Activated CD4-positive, alpha-beta T cell treated with anti-CD3 and anti-CD28 coated beads, Interleukin-2, Interleukin-6, amounts not matched to agents 100 ng/mL and 50 ng/mL, durations not matched to agents 16 hours and 8 hours (primary cell): ENCODE measurements at regions not wholly inside any gene's neighbourhood (a gene's known extent, or its start where the extent isn't known, plus 50 kb on each side); places are given as distances from the start of the nearest gene placed in this dataset.
A peak's percentile ranks its signal among the peaks of the same experiment; 100 is the strongest.
"Not testable (repeated sequence)": the region's sequence is repeated elsewhere in the genome, so short reads cannot be mapped to it uniquely, and the experiment has no call there.

Experiments used
- DNase-seq: peaks from one replicate; pipeline ENCODE4 v3.0.0-alpha.2; 2020

DNA sequence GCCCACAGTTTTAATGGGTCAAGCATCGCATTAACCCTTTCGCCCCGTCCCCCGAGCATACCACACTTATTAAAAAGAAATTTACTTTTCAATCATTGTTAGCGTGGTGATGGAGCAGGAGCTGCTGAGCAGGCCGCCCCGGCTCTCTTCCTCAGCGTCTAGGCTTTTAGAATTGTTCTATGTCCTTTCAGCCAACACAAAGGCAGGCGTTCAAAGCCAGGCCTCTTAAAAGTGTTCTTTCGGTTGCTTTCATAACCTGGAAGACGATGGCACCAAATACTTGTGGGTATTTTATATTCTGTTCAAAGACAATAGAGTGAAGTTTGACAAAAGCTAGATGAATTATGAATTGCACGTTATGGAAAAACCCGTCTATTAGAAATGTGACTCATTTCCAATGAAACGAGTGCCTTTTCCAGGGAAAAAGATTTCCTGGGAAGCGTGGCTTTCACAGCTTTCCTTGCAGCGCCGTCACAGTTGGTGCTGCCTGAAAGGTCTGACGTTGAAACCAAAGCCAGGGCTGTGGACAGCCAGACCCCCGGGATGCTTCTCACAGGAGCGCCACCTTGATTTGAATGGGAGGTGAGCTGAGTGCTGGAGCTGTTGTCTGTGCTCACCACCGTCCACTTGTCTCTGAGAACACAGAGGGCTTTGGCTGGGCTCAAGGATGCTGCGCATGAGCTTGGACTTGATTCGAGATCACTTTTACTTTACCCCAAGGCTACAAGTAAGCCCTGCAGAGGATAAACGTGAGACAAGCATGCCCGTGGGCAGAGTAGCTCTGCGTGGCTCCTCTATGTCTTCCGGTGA, 78.8 kb downstream of the SOX1 start:
- DNase-seq: no peak

DNA sequence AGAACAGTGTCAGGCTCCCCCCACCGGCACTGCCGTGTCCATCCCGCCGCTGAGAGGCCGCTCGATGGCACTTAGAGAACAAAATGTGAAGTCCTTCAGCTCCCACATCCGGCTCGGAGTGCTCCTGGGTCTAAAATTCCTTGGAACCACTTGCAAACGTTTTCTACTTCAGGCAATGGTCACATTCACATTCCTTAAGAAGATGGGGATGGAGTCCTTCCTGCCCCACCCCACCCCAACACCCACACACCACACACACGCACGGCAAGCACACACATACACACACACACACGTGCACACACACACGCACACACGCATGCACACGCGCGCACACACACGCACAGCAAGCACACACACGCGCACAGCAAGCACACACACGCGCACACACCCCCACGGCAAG, 83.4 kb downstream of the SOX1 start:
- no peak for DNase-seq

DNA sequence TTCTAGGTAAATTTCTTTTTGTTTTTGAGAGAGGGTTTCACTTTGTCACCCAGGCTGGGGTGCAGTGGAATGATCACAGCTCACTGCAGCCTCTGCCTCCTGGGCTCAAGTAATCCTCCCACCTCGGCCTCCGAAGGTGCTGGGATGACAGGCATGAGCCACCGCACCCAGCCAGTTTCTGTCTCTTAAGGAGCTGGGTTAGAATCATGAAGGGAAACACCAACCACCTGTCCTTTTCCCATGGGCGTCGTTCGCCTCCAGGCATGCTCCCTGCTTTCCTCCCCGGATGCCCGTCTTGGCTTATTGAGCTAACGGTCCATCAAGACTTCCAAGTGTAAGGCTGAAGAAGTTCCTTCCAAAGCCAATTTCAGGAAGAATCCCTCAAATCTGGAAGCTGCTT, 85.9 kb downstream of the SOX1 start:
- DNase-seq: no peak

DNA sequence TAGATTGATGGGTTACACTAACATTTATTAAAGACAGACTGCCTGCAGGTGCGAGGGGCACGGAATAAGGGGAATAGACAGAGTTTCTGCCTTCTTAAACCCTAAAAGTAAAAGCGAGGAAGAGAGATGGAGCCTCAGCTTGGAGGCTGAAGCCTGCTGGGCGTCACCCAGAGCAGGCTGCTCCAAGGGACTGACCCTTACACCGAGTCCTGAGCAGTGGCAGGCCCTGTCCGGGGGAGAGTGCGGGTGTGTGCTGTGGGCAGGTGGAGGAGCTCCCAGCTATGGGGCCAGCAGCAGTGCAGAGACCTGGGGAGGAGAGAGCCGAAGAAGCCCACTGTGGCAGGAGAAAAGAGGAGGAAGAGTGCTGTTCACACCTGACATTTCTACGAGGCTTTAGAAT, 86.4 kb downstream of the SOX1 start:
- no peak for DNase-seq

DNA sequence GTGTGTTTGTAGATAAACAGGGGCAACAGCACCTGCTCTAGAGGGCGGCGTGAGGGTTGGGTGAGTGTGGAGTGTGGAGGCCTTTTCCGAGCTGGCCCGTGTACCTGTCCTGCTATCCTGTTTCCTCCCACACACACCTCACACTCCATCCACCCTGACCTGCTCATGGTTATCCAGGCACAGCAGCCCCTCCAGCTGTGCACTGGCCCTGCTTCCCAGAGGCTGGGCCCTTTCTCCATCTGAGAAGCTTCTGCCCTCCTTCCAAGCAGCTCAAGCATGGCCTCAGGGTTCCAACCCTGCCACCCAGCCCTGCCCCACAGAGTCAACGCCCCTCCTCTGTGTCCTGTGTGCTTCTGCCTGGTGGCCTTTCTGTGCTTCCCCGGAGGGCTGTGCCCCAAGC, 86.9 kb downstream of the SOX1 start:
- DNase-seq: no peak

DNA sequence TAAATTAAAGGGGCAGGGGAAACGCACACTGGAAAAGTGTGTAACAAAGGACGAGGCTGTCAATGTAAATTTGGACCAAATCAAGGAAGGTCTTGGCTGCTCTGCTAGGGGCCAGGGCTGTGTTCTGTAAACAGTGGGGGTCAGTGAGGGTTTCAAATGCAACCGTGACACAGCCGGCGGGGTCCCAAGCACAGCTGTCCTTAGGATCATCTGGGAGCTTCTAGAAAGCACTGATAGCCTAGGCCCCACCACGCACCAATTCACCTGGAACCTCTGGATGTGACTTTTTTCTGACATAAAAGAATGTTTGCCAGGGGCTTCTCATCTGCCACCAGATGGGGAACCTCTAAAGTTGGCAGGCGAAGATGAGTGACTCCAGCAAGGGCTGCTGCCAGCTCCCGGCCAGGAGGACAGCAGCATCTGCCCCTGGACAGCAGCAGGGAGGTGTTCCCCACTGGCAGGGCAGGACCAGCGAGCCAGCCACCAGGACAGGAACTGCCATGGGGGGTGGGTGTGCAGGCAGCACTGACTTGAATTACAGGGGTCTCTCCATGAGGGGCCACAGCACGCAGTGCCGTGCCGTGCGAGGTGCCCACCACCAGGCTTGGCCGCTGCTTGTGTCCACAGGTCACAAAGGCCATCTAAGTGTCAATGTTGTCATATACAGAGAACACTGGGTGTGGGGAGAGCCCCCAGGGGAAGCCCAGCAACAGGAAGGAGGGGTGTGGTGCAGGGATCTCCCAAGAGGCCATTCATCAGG, 87.5 kb downstream of the SOX1 start:
- DNase-seq: no peak

DNA sequence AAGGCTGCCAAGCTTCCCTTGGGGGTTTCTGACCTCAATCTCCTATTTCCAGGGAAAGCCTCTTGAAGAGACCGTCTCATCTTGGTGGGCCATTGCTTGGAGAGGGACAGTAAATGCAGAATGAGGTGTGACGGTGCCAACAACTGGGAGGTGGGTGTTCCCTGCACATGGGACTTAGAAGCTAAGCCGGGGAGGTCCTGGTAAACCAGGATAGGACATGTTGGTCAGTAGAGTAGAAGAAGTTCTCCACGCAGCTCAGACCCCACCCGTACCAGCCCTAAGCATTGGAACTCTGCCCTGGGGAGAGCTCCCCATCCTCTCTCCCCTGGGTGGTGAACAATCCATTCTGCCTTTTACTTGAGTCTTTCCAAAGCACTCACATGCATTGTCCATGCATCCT, 92.0 kb downstream of the SOX1 start:
- DNase-seq: no peak

DNA sequence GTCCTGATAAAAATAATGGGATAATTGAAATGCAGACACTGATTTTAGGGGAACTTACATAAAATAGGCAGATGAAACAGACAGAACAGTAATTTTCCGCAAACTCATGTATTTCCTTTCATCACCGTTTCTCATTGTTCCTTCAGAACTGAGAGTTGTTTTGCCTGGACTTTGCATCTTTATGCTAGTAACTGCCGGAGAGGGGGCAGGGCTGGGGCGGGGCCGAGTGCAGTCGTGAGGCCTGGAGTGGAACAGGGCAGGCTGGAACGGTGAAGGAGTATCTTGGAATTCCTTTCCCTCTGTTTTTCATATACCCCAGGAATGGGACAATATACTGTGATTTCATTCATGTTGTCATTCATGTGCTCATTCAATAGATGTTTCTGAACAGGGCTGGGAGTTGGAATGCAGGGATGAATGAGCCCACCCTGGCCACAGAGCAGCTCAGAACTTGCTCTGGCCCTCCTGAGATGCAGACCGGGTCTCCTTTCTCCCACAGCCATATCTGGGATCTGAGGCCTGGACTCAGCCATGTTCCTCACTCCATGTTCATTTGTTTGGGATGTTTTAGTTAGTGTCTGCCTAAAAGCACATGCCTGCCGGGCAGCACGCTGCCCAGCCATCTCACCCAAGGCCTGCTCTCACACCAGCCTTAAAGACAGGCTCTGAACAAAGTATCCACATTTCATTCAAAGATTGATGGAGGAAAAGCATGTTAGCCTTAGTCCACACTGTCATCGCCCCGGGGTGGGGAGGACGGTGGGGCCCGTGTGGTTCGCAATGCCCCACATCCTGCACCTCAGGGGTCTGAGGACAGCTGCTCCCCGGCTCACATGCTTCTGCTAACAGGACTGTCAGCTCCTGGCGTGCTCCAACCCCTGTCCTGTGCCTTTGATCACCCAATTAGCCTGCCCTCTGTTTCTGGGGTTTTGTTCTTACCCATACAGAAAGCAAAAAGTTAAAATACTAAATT, 92.9 kb downstream of the SOX1 start:
- DNase-seq: no peak

DNA sequence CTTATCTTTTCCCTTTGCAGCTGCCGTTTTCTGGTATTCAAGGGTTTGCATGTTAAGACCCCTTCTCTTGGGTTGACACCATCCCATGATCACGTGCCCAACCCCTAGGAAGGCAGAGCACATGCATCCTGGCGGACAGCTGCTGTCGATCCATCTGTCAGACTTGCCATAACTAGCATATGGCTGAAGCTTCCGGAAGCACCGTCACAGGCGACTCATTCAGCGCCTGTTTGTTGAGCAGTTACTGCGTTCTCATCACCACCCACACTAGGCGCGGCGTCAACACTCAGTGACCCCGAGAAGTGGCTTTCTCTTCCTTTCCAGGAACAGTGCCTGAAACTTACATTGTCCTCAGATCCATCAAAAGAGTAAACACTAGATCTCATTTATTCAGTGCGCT, 93.6 kb downstream of the SOX1 start:
- no peak for DNase-seq

DNA sequence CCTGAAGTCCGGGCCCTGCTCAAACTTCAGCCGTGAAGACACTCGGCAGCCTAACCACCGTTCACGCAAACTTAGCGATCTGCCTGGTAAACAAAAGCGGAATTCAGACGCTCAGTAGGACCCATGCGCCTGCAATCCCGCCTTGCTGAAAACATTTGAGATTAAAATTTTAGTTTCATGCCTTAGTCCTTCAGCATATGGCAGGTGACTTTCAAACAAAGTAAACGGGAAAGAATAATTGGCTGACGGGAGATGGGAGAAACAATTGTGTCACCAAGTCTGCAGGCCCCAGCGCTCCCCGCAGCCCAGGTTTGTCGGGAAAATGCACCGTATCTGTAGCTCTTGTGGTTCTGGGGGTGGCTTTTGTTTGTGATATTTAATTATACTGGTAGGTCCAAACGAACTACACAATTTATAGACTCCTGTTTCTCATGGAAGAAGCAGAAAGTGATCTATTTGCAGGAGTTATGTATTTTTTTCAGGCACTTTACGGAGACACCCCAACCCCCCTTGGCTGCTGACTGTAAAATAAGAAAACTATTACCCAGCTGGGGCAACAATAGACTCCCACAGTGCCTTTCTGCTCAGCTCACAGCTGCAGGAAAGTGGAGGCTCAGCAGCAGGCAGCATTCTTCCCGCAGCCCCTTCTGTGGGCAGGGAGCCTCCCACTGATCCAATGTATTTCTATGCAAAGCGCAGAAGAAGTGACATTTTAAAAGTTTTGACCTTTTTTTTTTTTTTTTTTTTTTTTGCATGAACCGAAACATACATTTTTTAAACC, 94.8 kb downstream of the SOX1 start:
- no peak for DNase-seq

DNA sequence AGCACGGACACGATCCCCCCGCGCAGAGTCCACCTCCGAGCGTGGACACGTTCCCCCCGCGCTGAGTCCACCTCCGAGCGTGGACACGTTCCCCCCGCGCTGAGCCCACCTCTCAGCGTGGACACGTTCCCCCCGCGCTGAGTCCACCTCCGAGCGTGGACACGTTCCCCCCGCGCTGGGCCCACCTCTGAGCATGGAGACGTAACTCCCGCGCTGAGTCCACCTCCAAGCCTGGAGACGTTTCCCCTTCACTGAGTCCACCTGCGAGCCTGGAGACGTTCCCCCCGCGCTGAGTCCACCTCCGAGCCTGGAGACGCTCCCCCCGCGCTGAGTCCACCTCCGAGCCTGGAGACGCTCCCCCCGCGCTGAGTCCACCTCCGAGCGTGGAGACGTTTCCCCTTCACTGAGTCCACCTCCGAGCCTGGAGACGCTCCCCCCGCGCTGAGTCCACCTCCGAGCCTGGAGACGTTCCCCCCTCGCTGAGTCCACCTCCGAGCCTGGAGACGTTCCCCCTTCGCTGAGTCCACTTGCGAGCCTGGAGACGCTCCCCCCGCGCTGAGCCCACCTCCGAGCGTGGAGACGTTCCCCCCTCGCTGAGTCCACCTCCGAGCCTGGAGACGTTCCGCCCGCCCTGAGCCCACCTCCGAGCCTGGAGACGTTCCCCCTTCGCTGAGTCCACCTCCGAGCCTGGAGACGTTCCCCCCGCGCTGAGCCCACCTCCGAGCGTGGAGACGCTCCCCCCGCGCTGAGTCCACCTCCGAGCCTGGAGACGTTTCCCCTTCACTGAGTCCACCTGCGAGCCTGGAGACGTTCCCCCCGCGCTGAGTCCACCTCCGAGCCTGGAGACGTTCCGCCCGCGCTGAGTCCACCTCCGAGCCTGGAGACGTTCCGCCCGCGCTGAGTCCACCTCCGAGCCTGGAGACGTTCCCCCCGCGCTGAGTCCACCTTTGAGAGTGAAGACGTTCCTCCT, 97.0 kb downstream of the SOX1 start:
- DNase-seq: not testable (repeated sequence)

DNA sequence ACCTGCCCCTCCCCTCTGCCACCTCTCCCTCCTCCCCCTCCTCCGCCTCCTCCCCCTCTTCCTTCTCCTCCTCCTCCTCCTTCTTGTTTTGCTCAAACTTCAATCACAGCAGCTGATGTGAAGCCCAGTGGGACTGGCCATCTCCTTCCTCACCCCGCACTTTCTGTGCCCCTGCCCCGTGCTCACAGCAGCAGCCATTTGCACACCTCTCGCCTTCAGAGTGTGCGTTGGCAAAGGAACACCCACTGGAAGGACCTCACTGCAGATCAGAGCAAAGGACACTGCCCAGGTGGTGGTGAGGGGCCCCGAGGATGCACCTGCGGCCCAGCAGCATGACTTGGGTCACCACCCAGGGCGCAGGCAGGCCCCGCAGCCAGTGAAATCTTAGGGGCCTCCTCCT, 98.8 kb downstream of the SOX1 start:
- DNase-seq: no peak

DNA sequence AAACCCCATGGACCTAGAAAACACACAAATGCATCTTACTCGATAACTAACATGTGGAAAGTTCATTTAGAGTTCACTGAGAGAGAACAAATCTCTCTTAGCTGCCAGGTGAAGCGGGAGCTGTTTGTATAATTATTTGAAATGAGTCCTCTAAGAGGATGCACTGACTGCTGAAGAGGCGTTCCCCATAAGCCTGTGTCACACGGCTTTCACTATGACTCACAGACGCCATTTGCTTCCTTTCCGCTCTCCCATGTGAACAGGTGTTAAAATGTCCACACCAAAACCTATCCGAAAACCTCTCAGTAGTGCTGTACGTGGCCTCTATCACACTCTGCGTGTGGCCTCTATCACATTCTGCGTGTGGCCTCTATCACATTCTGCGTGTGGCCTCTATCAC, 101.8 kb downstream of the SOX1 start:
- peak; percentile 3 for DNase-seq

DNA sequence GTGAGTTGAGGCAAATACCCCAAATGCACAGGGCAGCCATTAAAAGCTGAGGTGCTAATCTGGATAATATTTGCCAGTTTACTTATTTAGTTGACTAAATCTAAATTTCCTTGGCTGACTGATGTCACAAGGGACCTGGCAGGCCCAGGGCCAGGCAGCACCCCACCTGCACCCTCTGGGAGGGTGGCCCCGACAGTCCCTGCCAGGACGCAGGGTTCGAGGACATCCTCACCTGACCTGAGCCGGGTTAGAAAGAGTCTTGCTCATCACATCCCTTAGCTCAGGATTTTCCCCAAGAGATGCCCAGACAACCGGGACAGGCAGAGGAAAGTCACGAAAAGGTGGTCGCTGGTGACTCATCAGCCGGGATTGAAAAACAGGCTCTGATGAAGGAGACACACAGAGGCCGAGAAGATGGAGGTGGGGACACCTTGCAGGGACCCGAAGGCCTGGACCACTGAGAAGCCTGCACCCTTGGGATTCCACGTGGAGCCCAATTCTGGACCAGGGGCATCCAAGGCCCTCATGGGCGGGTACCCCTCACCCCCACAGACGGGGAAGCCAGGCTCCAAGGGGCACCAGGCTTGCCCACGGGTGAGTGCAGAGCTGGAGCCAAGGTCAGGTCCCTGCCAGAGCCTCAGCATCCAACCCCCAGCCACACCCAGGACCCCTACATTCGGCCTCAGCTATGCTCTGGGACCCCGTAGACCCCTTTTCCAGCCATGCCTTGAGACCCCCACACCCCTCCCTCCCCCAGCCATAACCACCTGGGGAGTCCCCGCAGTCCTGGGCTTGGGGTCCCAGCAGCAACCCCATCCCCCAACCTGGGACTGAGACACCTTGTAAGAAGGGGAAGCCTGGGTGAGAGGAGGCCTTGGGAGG, 103.2 kb downstream of the SOX1 start:
- no peak for DNase-seq

DNA sequence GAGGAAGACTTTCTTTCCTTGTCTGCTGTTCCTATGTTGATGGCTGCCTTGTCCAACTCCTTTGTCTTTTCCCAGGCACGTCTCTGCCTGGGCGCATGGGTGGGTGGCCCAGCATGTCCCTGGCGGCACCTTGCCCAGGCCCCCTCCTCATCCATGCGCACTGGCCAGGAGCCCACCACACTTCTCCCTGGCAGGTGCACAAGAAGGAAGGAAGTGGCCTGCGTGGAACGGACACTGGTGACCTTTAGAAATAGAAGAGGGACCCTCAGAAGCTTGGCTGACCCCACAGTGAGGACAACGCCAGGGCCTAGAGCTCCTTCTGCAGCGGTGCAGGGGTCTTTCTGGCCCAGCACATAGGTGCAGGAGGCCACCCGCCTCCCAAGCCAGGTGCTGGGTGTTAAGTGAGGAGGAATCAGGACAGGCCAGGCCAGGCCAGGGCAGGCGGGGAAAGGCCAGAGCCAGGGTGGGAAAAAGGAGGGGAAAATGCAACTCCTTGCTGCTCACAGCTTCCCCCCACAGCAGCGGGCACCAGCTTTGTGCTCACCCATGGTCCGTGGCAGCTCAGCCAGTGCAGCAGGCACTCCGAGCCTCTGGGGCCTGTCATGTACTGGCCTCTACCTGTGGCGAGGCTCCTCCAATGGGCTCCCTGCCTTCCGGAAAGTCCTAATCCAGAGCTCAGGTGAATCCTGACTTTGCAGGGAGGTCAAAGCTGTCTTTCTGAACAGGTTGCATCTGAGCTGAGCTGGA, 104.0 kb downstream of the SOX1 start:
- DNase-seq: no peak

DNA sequence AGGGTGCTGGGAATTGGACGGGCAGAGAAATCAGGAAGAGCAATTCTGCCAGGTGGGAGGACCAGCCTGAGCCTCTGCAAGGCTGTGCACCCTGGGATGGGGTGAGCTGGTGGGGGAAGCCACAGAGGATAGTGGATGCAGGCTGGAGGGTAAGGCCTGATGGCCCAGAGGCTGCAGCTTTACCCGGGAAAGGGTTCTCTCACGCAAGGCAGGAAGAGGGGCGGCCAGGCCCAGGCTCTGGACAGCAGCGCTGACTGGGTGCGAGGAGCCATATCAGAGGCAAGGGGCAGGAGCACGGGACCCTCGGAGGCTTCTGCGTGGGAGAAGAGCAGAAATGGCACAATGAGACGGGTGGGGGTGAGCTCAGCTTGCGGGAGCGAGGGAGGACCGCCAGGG, 104.6 kb downstream of the SOX1 start:
- DNase-seq: no peak

DNA sequence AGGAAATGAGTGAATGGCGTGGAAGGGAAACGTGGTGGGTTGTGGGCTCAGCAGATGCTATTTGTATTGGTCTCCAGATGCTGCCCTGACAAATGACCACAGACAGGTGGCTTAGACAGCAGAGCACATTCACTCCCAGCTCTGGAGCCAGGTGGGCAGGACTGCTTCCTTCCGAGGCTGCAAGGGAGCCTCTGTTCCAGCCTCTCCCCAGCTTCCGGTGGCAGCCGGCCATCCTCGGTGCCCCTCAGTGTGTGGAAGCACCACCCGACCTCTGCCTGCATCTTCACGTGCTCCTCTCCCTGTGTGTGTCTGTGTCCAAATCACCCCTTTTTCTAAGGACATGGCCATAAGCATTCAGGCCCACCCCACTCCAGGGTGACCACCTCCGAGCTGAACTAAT, 105.1 kb downstream of the SOX1 start:
- DNase-seq: no peak

DNA sequence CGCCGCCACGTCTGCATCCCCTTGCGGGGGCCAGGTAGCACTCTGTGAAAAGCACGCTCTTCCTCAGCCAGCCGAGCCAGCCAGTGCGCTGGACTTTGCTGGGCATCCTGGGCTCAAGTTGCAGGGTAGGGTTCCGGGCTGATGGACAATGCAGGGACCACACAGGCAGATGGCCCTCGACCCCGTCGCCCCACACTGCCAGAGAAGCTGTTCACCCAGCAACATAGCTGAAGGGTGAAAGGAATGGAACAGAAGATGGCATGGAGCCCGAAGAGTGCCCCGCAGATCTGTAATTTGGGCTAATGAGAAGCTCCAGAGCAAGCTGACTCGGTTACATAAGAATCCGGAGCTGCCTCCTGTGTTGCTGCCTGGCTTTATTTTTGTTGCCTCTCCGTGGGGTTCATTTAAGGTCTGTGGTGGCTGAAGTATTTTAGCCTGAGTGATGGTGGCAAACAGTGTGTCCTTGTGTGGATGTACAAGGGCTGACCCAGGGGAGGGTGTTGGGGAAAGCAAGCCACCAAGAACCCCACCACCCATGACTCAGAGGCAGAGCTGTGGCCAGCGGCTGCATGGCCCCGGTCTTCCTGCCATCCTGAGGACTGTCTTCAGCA, 105.8 kb downstream of the SOX1 start:
- DNase-seq: no peak
